ENCODE measurements at regions not wholly inside any gene's neighbourhood (a gene's known extent, or its start where the extent isn't known, plus 50 kb on each side); places are given as distances from the start of the nearest gene placed in this dataset.

GRCh38 chr15:46442184-46442583 is 807.4 kb downstream of the SQOR start:
- DNase-seq (ENCODE audit: low spot score) = peak; percentile 15
- in situ Hi-C loops (cut with HindIII; ENCODE audit: low sequenced_read_pairs) = no loop called here

- DNase-seq (ENCODE audit: low spot score) = no peak
- in situ Hi-C loops (cut with HindIII; ENCODE audit: low sequenced_read_pairs) = no loop called here
Measured at GRCh38 chr15:46442901-46443590, 808.2 kb downstream of the SQOR start.

GRCh38 chr15:46450112-46450809 is 815.4 kb downstream of the SQOR start:
- no peak for DNase-seq (ENCODE audit: low spot score)
- in situ Hi-C loops (cut with HindIII; ENCODE audit: low sequenced_read_pairs) = no loop called here

GRCh38 chr15:46450810-46451182 is 816.0 kb downstream of the SQOR start:
- no peak for DNase-seq (ENCODE audit: low spot score)
- in situ Hi-C loops (cut with HindIII; ENCODE audit: low sequenced_read_pairs) = no loop called here

GRCh38 chr15:46452297-46452820 is 817.5 kb downstream of the SQOR start:
- no peak for DNase-seq (ENCODE audit: low spot score)

GRCh38 chr15:46456456-46456855 is 821.6 kb downstream of the SQOR start:
- DNase-seq (ENCODE audit: low spot score) = no peak
- in situ Hi-C loops (cut with HindIII; ENCODE audit: low sequenced_read_pairs) = no loop called here

More at GRCh38 chr15:46452297-46452820, 817.5 kb downstream of the SQOR start:
- in situ Hi-C loops (cut with HindIII; ENCODE audit: low sequenced_read_pairs) = no loop called here

- in situ Hi-C loops (cut with HindIII; ENCODE audit: low sequenced_read_pairs) = no loop called here
- DNase-seq (ENCODE audit: low spot score) = peak; percentile 61
Measured at GRCh38 chr15:46460431-46461094, 825.7 kb downstream of the SQOR start.

- in situ Hi-C loops (cut with HindIII; ENCODE audit: low sequenced_read_pairs) = no loop called here
- DNase-seq (ENCODE audit: low spot score) = no peak
Measured at GRCh38 chr15:46461416-46461815, 826.6 kb downstream of the SQOR start.

- DNase-seq (ENCODE audit: low spot score) = no peak
- in situ Hi-C loops (cut with HindIII; ENCODE audit: low sequenced_read_pairs) = no loop called here
Measured at GRCh38 chr15:46467041-46467440, 832.2 kb downstream of the SQOR start.

GRCh38 chr15:46471096-46471495 is 836.3 kb downstream of the SQOR start:
- in situ Hi-C loops (cut with HindIII; ENCODE audit: low sequenced_read_pairs) = no loop called here
- no peak for DNase-seq (ENCODE audit: low spot score)

GRCh38 chr15:46489276-46489675 is 854.4 kb downstream of the SQOR start:
- in situ Hi-C loops (cut with HindIII; ENCODE audit: low sequenced_read_pairs) = no loop called here
- DNase-seq (ENCODE audit: low spot score) = no peak

- in situ Hi-C loops (cut with HindIII; ENCODE audit: low sequenced_read_pairs) = no loop called here
- no peak for DNase-seq (ENCODE audit: low spot score)
Measured at GRCh38 chr15:46496491-46497115, 861.8 kb downstream of the SQOR start.

GRCh38 chr15:46502667-46503066 is 867.8 kb downstream of the SQOR start:
- peak; percentile 10 for DNase-seq (ENCODE audit: low spot score)
- in situ Hi-C loops (cut with HindIII; ENCODE audit: low sequenced_read_pairs) = no loop called here

- no peak for DNase-seq (ENCODE audit: low spot score)
- in situ Hi-C loops (cut with HindIII; ENCODE audit: low sequenced_read_pairs) = no loop called here
Measured at GRCh38 chr15:46518381-46518780, 883.6 kb downstream of the SQOR start.

GRCh38 chr15:46523701-46524100 is 888.9 kb downstream of the SQOR start:
- in situ Hi-C loops (cut with HindIII; ENCODE audit: low sequenced_read_pairs) = no loop called here
- DNase-seq (ENCODE audit: low spot score) = no peak

- no peak for DNase-seq (ENCODE audit: low spot score)
- in situ Hi-C loops (cut with HindIII; ENCODE audit: low sequenced_read_pairs) = no loop called here
Measured at GRCh38 chr15:46525984-46526725, 891.3 kb downstream of the SQOR start.

- in situ Hi-C loops (cut with HindIII; ENCODE audit: low sequenced_read_pairs) = no loop called here
- DNase-seq (ENCODE audit: low spot score) = no peak
Measured at GRCh38 chr15:46526726-46527110, 891.9 kb downstream of the SQOR start.

GRCh38 chr15:46543626-46544025 is 908.8 kb downstream of the SQOR start:
- no peak for DNase-seq (ENCODE audit: low spot score)
- in situ Hi-C loops (cut with HindIII; ENCODE audit: low sequenced_read_pairs) = no loop called here

GRCh38 chr15:46548989-46549388 is 914.2 kb downstream of the SQOR start:
- in situ Hi-C loops (cut with HindIII; ENCODE audit: low sequenced_read_pairs) = no loop called here
- DNase-seq (ENCODE audit: low spot score) = no peak
